ENCODE measurements at regions not wholly inside any gene's neighbourhood (a gene's known extent, or its start where the extent isn't known, plus 50 kb on each side); places are given as distances from the start of the nearest gene placed in this dataset.
A peak's percentile ranks its signal among the peaks of the same experiment; 100 is the strongest.

DNA sequence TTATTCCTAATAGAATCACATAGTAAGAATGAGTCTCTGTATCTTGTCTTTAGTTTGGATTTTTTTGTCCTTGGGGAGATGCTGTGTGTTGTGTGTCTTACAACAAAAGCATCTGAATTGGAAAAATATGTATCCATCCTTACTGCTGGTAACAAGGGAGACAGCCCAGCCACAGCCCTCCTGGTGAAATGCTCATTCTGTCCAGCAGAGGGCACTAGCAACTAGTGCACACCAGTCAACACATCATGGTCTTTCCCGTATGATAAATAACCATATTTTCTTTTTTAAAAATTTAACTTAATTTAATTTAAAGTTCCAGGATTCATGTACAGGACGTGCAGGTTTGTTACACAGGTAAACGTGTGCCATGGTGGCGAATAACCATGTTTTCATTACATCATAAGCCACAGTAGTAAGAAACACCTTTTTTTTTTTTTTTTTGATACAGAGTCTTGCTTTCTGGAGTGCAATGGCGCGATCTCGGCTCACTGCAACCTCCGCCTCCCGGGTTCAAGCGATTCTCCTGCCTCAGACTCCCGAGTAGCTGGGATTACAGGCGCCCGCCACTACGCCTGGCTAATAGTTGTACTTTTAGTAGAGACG is 245.1 kb downstream of the PTBP2 start:
- peak; percentile 74 for DNase-seq

DNA sequence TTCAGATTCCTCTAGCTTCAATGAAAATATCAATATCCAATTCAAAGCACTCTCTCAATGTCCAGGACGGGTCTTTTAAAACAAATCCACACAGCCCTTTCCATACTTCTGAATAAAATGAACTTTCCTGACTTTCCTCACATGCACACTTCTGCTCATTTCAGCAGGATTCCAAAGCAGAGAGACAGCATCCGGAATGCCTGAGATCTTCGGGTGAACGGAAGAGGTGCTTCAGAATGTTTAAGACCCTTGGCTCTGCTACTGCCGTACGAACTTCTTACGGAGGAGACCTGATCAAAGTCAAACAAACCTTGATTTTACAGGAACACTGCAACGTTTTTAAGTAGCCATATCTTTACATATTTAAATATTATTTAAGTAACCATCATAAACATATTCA is 245.7 kb downstream of the PTBP2 start:
- DNase-seq: no peak

DNA sequence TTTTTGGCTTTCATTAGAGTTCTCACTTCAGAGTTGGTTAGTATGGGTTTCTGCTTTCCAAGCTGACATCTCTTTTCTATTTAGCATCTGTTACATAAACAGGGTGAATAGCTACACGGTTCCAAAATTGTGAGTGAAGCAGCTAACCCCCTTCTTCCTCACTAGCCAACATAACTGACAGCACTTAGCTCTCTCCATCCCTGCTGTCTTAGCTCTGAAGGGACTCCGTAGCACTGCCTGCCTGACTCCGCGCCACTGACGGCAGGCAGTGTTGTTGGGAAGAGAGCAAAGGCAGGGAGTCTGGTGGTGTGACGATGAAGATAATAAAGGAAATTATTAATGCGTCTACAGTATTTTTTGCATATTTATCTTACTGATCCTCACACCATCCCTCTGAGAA is 247.0 kb downstream of the PTBP2 start:
- DNase-seq: no peak

DNA sequence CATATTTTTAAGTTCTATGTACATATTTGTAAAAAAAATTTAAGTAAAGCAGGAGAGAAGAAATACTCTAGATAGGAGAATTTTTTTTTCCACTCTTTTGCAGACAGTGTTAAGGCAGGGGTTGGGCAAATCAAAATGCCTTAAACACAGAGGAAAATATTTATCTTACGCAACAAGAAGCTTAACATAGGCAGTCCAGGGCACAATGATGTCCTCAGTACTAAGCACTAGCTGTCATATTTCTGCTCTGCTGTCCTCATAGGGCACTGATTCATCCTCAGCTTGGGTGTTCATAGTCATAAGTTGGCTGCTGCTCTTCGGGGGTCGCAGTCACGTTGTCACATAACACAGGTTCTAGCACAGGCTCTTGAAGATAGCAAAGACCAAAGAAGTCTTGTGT is 247.4 kb downstream of the PTBP2 start:
- DNase-seq: no peak

GRCh38 chr1:96969656-96970163 is 248.1 kb downstream of the PTBP2 start:
- DNase-seq: no peak

GRCh38 chr1:96971439-96971838 is 249.9 kb downstream of the PTBP2 start:
- DNase-seq: no peak

GRCh38 chr1:96971849-96972602 is 250.4 kb downstream of the PTBP2 start:
- no peak for DNase-seq

DNA sequence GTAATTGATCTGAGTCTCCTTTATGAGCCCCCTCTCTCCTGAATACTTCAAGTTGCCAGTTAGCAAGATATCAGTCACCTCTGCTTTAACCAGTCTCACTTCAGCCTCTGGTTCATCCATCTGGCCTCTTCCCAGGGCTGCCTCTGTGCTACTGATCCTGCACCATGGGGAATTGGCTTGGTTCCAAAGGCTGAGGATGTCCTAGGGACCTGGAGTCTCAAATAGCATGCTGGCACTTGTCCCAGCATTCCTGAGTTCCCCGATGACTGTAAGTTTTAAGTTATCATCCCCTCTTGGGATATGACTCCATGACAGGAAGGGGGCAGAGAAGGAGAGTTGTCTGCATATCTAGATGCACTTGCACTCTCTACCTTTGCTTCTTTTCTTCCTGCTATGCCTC is 252.0 kb downstream of the PTBP2 start:
- no peak for DNase-seq

DNA sequence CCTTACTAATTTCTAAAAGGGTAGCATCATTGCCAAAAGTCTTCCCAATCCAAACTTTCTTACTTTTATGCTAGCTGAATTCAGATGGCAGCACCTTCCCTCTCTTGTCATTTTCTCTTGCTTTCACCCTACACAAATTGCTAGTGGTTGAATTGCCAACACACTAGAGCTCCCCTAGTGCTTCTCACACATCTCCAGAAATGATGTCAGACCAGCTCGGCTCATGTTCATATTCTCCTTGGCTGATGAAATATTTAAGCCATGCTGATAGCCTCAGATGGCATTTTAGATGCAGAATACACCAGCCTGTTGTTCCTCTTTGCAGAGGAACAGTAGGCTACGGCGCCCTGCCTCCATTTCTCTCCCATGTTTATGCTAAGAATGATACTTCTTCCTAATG is 256.9 kb downstream of the PTBP2 start:
- no peak for DNase-seq

GRCh38 chr1:96978901-96979300 is 257.3 kb downstream of the PTBP2 start:
- DNase-seq: no peak

GRCh38 chr1:96979304-96980268 is 258.0 kb downstream of the PTBP2 start:
- DNase-seq: no peak

- no peak for DNase-seq
Measured at GRCh38 chr1:96980448-96980847, 258.9 kb downstream of the PTBP2 start.

- DNase-seq: no peak
Measured at GRCh38 chr1:96981181-96981580, 259.6 kb downstream of the PTBP2 start.

GRCh38 chr1:96982118-96982517 is 260.5 kb downstream of the PTBP2 start:
- no peak for DNase-seq

DNA sequence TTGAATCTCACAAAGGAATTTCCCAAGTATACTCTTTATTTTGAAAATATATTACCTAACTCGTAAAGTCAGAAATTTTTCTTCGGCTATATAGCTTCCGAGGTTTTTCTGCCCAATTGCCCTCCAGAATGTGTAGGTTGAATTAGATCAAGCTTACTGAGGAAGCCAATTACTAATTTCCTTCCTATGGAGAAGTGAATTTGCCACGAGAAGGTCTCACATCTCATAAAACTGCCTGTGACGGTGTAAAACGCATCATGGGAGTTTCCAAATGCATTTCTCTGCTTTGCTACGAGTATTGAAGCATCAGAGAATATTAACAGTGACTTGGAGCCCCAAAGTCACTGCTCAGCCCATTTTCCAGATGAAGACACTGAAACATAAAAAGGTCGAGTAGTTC is 262.3 kb downstream of the PTBP2 start:
- DNase-seq: no peak

- no peak for DNase-seq
Measured at GRCh38 chr1:96987186-96987703, 265.7 kb downstream of the PTBP2 start.

DNA sequence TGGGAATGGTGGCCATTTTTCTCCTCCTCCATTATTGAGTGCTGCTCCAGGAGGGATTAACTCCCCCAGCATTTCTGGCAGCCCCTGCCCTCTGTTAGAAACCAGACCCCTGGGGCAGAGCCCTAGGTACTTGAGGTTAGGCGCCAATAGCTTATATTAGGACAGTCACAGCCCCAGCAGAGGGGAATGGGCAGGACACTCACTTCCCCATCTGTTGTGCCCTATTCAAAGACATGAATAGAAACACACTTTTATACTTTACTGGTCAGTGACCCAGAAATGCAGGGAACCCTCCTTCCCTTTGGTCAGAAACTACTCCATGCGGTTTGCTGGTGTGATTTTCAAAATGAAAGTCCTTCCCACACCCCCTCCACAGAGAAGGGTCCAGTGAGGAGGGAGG is 267.7 kb downstream of the PTBP2 start:
- DNase-seq: no peak

GRCh38 chr1:96990136-96990535 is 268.6 kb downstream of the PTBP2 start:
- no peak for DNase-seq

DNA sequence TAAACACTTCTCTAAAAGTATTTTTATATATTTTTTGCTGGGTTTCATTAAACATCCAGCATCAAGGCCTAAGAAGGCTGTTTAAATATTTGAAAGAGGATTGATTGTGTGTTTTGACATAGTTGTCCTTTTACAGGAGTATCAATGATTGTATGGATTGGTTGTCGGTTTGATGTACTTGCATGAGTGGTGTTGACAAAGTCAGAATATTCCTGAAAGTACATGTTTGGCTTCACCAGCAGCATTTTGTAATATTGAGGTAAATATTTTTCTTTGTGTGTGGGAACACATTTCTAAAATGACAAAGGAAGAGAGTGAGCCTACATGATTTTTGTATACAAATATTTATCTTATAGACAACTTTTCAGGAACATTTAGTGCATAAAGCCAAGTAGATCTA is 269.7 kb downstream of the PTBP2 start:
- no peak for DNase-seq

GRCh38 chr1:96992871-96993270 is 271.3 kb downstream of the PTBP2 start:
- no peak for DNase-seq

DNA sequence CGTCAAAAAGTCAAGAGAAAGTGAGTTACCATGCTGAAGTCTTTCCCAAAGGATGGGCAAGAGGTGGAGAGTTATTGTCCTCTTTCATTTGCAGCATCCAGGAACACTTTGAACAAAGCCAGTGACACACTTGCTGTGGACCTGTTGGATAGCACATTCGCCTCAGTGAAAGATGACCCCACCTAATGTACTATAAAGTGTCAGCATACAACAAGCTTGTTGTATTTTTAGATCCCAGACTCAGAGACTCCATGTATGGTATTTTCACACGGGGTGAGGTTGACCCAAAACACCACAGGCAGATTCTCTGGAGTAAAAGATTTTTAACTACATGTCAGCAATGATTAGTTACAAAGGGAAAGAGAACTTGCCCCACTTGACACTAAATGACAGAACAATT is 273.8 kb downstream of the PTBP2 start:
- DNase-seq: no peak

DNA sequence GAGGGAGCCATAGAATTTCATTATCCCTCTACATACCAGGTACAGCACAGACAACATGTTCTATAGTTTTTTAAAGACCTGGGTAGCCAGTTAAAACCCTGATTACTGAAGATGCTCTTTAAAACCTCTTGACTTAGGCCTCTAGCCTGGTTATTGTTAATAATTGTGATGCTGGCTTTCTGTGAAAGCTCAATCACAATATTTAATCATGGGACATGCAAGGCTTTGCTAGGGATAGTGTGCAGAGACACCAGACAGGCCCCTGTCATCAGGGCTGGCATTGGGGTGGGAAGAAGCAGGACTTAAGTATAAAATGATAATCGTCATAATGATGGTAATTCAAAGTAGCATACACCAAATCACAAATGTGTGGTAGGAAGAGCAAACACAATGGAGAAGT is 274.4 kb downstream of the PTBP2 start:
- DNase-seq: no peak

GRCh38 chr1:96997717-96998116 is 276.1 kb downstream of the PTBP2 start:
- no peak for DNase-seq

Data from Kasumi-1 (cell line).